ENCODE measurements at regions not wholly inside any gene's neighbourhood (a gene's known extent, or its start where the extent isn't known, plus 50 kb on each side); places are given as distances from the start of the nearest gene placed in this dataset.

DNA sequence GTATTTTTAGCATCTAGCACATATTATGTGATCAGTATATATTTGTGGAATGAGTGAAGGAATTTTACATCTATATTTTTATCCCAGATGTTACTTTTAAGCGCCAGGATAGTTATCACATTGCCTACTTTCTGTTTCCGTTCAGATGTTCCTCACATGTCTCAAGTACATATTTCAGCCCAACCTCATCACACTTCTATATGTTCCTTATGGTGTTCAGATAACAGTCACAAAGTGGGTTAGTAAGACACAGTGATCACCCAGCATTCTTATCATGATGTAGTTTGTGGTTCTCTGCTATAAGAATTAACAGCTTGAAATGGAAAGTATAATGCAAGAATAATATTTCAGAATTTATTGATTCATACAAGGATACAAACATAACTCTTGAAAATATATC lies 170.0 kb upstream of the RASA1 start:
- Mint-ChIP-seq H3K4me3 (ENCODE audit: unreplicated experiment) (no peak overlapping the region), H3K27ac (ENCODE audit: unreplicated experiment) (no peak overlapping the region), H3K27me3 (ENCODE audit: unreplicated experiment) (no peaks in the 10 kb centered on the region), H3K36me3 (ENCODE audit: low read depth, unreplicated experiment) (no peaks in the 10 kb centered on the region), H3K4me1 (ENCODE audit: unreplicated experiment) (no peaks in the 10 kb centered on the region), H3K9me3 (ENCODE audit: unreplicated experiment) (no peaks in the 10 kb centered on the region)
- TF ChIP-seq CTCF (IDR thresholded peaks at IDR 0.05; ENCODE audit: unreplicated experiment) = no peak
- DNase-seq (ENCODE audit: low spot score) = no peak

DNA sequence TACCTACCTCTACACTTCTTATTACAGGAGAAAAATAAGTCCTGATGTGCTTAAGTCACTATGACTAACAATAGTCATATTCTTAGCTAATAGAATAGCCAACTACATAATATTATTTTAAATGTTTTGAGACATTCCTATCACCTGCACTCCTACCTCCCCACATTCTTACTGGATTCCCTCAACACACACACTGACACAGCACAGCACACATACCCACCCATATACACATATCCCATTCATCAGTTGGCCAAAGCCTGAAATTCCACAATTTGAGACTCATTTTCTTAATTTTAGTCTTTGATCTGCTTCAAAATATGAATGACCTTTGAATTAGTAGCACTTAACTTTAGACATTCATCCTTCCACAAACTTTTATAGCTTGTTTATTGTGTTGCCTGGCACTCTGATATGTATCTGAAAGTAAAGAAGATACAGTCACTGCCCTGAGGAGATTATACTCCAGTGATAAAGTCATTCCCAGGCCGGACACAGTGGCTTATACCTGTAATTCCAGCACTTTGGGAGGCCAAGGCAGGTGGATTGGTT lies 168.3 kb upstream of the RASA1 start:
- H3K4me1 Mint-ChIP-seq (ENCODE audit: unreplicated experiment) = no peaks in the 10 kb centered on the region
- no peak overlapping the region for H3K27ac Mint-ChIP-seq (ENCODE audit: unreplicated experiment)
- no peak overlapping the region for H3K4me3 Mint-ChIP-seq (ENCODE audit: unreplicated experiment)
- H3K27me3 Mint-ChIP-seq (ENCODE audit: unreplicated experiment) = no peaks in the 10 kb centered on the region
- DNase-seq (ENCODE audit: low spot score) = no peak
- TF ChIP-seq CTCF (IDR thresholded peaks at IDR 0.05; ENCODE audit: unreplicated experiment) = no peak
- H3K36me3 Mint-ChIP-seq (ENCODE audit: low read depth, unreplicated experiment) = no peaks in the 10 kb centered on the region
- no peaks in the 10 kb centered on the region for H3K9me3 Mint-ChIP-seq (ENCODE audit: unreplicated experiment)

DNA sequence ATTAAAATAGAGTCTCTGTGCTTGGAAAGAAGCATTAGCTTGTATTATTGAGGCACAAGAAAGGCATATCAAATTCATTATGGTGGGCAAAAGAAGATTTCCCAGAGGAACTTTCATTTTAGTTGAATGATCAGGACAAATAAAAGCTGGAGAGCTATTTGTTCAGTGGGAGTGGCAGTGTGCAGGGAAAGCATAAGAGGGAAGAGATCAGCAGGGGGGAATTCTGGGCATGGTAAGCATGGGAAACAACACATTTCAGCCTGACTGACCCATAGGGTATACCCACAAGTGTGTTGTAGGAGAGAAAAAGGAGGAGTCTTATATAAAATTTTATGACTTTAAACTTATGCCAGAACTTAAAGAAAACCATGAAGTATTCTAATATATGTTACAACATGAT lies 167.7 kb upstream of the RASA1 start:
- Mint-ChIP-seq H3K36me3 (ENCODE audit: low read depth, unreplicated experiment) (no peaks in the 10 kb centered on the region), H3K4me3 (ENCODE audit: unreplicated experiment) (no peak overlapping the region), H3K9me3 (ENCODE audit: unreplicated experiment) (no peaks in the 10 kb centered on the region), H3K4me1 (ENCODE audit: unreplicated experiment) (no peaks in the 10 kb centered on the region), H3K27me3 (ENCODE audit: unreplicated experiment) (no peaks in the 10 kb centered on the region), H3K27ac (ENCODE audit: unreplicated experiment) (no peak overlapping the region)
- no peak for DNase-seq (ENCODE audit: low spot score)
- TF ChIP-seq CTCF (IDR thresholded peaks at IDR 0.05; ENCODE audit: unreplicated experiment) = no peak

DNA sequence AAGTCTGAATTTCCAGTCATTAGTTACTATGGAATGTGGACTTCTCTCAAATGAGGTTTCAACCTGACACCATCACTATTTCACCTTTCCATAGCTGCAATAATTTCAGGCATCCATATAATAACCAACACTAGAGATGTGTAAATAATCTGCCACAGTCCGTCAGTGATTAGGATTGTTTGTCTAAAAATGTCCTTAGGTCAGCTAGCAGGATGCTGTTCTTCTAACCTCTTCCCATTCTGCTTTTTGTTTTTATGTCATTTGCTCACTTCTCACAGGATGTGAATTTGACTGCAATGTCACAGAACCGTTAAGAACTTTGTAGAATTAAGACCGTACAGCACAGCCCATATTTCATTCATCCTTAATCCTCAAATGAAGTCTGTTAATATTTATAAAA lies 166.4 kb upstream of the RASA1 start:
- Mint-ChIP-seq H3K27me3 (ENCODE audit: unreplicated experiment) (no peaks in the 10 kb centered on the region), H3K9me3 (ENCODE audit: unreplicated experiment) (no peaks in the 10 kb centered on the region), H3K36me3 (ENCODE audit: low read depth, unreplicated experiment) (no peaks in the 10 kb centered on the region), H3K27ac (ENCODE audit: unreplicated experiment) (no peak overlapping the region), H3K4me3 (ENCODE audit: unreplicated experiment) (no peak overlapping the region), H3K4me1 (ENCODE audit: unreplicated experiment) (no peaks in the 10 kb centered on the region)
- DNase-seq (ENCODE audit: low spot score) = no peak
- no peak for TF ChIP-seq CTCF (IDR thresholded peaks at IDR 0.05; ENCODE audit: unreplicated experiment)

DNA sequence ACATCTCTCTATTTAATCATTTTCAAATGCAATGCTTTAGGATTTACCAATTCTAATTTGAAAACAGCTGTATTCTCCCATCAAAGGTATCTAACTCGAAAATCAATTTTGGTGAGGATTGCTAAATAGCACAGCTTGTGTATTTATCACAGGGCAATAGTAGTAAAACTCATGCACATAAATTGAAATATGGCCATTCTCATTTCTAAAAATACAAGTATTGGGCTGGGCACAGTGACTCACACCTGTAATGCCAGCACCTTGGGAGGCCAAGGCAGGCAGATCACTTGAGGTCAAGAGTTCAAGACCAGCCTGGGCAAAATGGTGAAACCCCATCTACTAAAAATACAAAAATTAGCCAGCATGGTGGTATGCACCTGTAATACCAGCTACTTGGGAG lies 164.8 kb upstream of the RASA1 start:
- no peaks in the 10 kb centered on the region for H3K9me3 Mint-ChIP-seq (ENCODE audit: unreplicated experiment)

More for the DNA sequence above, 164.8 kb upstream of the RASA1 start:
- no peak for TF ChIP-seq CTCF (IDR thresholded peaks at IDR 0.05; ENCODE audit: unreplicated experiment)
- Mint-ChIP-seq H3K4me1 (ENCODE audit: unreplicated experiment) (no peaks in the 10 kb centered on the region), H3K27me3 (ENCODE audit: unreplicated experiment) (no peaks in the 10 kb centered on the region), H3K4me3 (ENCODE audit: unreplicated experiment) (no peak overlapping the region), H3K27ac (ENCODE audit: unreplicated experiment) (no peak overlapping the region), H3K36me3 (ENCODE audit: low read depth, unreplicated experiment) (no peaks in the 10 kb centered on the region)
- DNase-seq (ENCODE audit: low spot score) = no peak

Data from endothelial cell (in vitro differentiated cells).